HepG2 (cell line): ENCODE measurements at regions not wholly inside any gene's neighbourhood (a gene's known extent, or its start where the extent isn't known, plus 50 kb on each side); places are given as distances from the start of the nearest gene placed in this dataset.

Experiments used
- CERS6 ChIP-seq: sonication (generic); formaldehyde crosslinking; IDR thresholded peaks from 2 replicates; pipeline ENCODE4 v1.5.0; 2020; ENCODE audit warnings: missing genetic modification reagents
- HMGXB4 ChIP-seq, 2 experiments: sonication (generic) in 1 of 2; formaldehyde crosslinking in 1 of 2; IDR thresholded peaks; 2 replicates each; pipeline versions ENCODE4 v1.4.0 to v1.6.1; 2018 to 2020; ENCODE audit warnings: missing genetic modification reagents in 2 of 2, borderline replicate concordance in 1 of 2, low read depth in 1 of 2, mild to moderate bottlenecking in 1 of 2, missing biosample characterization in 1 of 2
- POLR2A ChIP-seq, 2 experiments: IDR thresholded peaks; 2 replicates each; pipeline ENCODE4 v1.6.1; 2011; ENCODE audit warnings: low read depth in 2 of 2, low read length in 2 of 2, mild to moderate bottlenecking in 1 of 2, moderate library complexity in 1 of 2; ENCODE audit not compliant: insufficient read depth in 1 of 2
- ZFYVE20 ChIP-seq: sonication (generic); formaldehyde crosslinking; IDR thresholded peaks from 2 replicates; pipeline ENCODE4 v1.8.0; 2023; ENCODE audit warnings: low read depth, mild to moderate bottlenecking, moderate library complexity, missing genetic modification reagents, borderline replicate concordance
- ZNF354B ChIP-seq: sonication (generic); formaldehyde crosslinking; IDR thresholded peaks from 2 replicates; pipeline ENCODE4 v1.8.0; 2022; ENCODE audit warnings: mild to moderate bottlenecking, missing genetic modification reagents

- TF ChIP-seq CERS6 (CRISPR knock-in tag) (no peak), ZFYVE20 (CRISPR knock-in tag) (no peak), POLR2A (IDR thresholded peaks at IDR 0.05; ENCODE audit: insufficient read depth in 1 of 2, low read depth in 2 of 2, low read length in 2 of 2) (no peak), ZNF354B (CRISPR knock-in tag) (no peak), HMGXB4 (CRISPR knock-in tag; IDR thresholded peaks at IDR 0.05; ENCODE audit: borderline replicate concordance in 1 of 2, low read depth in 1 of 2) (no peak)
Observed at GRCh38 chr6:113756290-113756665, 100.9 kb upstream of the MARCKS start.
